ENCODE measurements at regions not wholly inside any gene's neighbourhood (a gene's known extent, or its start where the extent isn't known, plus 50 kb on each side); places are given as distances from the start of the nearest gene placed in this dataset.
A peak's percentile ranks its signal among the peaks of the same experiment; 100 is the strongest.
"Not testable (repeated sequence)": the region's sequence is repeated elsewhere in the genome, so short reads cannot be mapped to it uniquely, and the experiment has no call there.

- DNase-seq (ENCODE audit: low read depth in 2 of 2): no peak
These were observed 106.9 kb upstream of the ATL2 start for GRCh38 chr2:38483776-38484501.

DNA sequence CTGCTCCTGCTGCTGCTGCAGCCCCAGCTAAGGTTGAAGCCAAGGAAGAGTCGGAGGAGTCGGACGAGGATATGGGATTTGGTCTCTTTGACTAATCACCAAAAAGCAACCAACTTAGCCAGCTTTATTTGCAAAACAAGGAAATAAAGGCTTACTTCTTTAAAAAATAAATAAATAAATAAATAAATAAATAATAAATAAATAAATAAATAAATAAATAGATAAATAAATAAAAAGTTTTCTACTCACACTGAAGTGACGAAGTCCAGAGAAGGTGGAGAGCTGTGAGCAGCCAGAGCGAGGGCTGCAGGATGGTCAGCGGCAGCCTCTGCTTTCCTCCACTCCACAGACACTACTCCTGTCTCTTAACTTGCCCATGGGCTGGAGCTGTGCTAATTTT lies 105.6 kb upstream of the ATL2 start:
- not testable (repeated sequence) for DNase-seq (ENCODE audit: low read depth in 2 of 2)

DNA sequence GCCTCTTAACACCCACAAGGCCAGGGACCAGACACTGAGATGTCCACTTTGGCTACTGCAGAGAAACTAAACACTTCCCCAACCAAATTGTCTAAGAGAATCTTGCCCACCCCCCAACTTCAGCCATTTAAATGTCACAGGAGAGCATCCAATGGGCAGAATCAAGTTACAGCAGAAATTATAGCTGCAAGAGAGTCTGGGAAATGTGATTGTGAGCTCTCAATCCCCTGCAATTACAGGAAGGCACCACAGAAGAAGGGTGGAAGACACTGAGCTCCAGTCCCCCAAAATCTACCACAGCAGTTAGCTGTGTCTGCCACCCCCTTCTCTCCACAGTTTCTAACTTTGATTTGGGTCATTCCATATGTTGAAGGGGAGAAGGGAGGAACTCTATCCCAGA lies 103.5 kb upstream of the ATL2 start:
- DNase-seq (ENCODE audit: low read depth in 2 of 2): no peak

DNA sequence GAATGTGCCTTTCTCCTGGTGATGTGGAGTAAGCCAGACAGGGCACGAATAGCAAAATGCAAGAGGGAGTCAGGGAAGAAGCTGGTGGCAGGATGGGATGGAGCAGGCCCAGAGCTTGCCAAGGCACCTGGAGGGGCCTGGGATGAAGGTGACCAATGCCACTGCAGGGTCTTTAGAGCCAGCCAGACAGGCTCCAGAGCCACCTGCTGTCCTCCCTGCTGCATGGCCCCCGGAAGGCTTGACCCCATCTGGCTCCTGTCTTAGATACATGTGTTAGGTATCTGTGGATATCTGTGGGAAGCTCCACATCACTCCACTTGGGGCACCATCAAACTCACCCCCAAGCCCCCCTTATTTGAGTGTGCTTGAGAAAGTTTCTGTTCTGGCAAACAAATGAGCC lies 99.9 kb upstream of the ATL2 start:
- DNase-seq (ENCODE audit: low read depth in 2 of 2): no peak

- DNase-seq (ENCODE audit: low read depth in 2 of 2): no peak
These were observed 98.5 kb upstream of the ATL2 start for GRCh38 chr2:38475567-38475881.

GRCh38 chr2:38474715-38475566 lies 97.9 kb upstream of the ATL2 start:
- DNase-seq (ENCODE audit: low read depth in 2 of 2): peak in 1 of 2 donors; percentile 10

- DNase-seq (ENCODE audit: low read depth in 2 of 2): no peak
These were observed 97.0 kb upstream of the ATL2 start for GRCh38 chr2:38474021-38474456.

DNA sequence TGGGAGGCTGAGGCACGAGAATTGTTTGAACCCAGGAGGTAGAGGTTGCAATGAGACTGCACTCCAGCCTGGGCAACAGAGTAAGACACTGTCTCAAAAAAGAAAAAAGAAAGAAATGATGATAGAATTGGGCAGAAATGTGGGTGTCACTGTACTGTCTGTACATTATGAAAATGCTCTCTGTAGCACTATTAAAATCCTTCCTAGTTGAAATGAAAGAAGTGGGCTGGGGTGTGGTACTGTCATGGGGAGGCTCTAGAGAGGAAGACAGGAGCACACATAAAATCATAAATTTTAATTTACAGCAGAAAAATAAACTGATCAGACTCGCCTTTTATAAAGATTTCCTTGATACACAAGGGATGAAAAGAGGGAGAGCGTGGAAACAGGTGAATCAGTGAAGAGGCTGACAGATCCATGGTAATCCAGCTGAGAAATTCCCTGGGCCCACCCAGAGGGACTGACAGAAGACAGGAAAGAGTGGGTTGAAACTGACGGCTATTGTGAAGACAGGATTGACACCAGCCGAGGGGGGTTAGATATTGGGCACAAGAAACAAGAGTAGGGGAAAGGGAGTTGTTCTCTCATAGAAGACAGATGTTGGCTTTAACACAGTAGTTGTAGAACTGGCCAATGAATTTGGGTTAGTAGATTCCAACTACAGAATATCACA lies 96.4 kb upstream of the ATL2 start:
- DNase-seq (ENCODE audit: low read depth in 2 of 2): no peak

GRCh38 chr2:38470115-38470514 lies 93.0 kb upstream of the ATL2 start:
- DNase-seq (ENCODE audit: low read depth in 2 of 2): no peak

GRCh38 chr2:38467768-38468455 lies 90.8 kb upstream of the ATL2 start:
- DNase-seq (ENCODE audit: low read depth in 2 of 2): no peak

DNA sequence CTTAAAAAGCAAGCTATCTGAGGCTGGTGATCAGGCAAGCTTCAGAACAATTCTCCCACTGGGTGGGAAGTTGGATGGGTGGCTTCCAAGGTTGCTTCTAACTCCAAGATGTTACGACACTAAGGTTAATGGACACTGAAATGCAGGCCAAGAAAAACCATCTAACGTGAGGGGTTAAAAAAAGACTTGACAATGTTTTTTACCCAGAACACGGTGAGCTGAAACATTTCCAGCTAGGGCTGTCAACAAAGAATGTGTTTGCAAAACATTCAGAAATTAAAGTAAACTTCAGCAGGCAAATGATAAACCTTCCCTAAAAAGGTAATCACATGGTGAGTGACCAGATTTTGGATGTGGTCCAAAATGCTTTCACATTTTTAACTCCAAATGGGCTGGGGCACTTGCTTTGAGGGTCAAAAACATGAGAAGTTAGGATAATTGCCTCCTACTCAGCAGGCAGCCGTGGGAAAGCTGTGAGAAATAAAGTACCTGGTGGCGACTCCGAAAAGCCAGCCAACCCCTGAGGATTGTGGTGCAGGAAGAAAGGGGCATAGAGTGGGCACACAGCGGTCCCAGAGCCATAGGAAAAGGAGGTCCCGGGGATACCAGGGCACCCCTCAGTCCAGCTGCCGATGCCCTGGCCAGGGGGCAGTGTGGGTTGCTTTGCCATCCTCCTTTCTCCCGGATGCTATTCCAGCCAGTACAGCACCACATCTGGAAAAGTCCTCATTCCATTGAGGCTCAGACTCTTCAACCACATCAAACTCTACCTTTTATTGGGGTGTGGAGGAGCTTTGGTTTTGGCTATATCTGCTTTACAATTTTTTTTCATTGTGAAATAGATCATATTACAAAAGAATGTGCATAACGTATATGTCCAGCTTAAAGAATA lies 90.0 kb upstream of the ATL2 start:
- DNase-seq (ENCODE audit: low read depth in 2 of 2): no peak

- DNase-seq (ENCODE audit: low read depth in 2 of 2): no peak
These were observed 89.3 kb upstream of the ATL2 start for GRCh38 chr2:38466409-38466808.

DNA sequence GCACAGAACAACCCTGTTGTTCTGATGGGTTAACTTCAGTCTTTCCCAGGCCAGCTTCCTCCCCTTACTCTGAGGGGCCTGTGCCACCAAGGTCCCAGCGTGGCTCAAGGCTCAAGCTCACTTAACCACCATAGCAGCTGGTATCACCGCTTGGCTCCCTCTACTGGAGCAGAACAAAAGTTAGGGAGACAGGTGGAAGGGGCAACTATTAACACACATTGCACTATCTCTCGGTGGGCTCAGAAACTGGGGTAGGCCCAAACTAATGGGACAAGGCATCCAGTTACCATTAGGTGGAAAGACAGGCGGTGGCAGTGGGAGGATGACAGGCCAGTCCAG lies 88.7 kb upstream of the ATL2 start:
- no peak for DNase-seq (ENCODE audit: low read depth in 2 of 2)

DNA sequence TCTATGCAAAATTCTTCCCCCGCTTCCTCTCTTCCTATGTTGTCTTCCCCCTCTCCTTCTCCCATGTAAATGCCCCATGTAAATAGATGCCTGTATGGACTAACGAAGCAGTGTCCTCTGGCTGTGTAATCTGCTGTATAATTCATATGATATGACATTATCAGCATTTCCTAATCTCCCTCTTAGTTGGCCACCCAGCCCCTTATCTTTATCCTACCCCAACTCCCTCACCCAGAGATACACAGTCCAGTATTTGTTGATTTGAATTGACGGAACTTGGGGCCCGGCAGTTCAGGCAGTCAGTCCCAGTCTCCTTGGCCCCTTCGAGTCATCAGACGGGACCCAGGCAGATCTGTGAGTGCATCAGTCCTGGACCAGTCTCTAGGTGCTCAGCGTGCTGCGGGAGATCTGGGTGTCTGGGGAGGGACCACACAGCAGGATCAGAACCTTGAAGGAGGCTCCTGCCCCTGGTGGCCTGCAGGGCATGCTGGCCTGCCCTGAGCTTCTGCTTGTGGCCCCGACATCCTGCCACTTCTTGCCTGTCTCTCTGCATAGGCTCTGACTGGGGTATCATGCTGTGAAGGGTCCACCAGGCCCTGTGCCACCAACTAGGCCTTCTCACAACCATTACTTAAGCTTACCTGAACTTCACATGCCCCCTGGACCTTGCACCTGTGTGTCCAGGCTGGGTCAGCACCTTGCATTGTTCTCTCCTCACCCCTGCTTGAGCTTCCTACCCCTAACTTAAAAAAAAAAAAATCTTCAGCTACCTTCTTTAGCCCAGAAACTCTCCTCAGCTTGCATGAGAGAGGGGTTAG lies 88.1 kb upstream of the ATL2 start:
- no peak for DNase-seq (ENCODE audit: low read depth in 2 of 2)

DNA sequence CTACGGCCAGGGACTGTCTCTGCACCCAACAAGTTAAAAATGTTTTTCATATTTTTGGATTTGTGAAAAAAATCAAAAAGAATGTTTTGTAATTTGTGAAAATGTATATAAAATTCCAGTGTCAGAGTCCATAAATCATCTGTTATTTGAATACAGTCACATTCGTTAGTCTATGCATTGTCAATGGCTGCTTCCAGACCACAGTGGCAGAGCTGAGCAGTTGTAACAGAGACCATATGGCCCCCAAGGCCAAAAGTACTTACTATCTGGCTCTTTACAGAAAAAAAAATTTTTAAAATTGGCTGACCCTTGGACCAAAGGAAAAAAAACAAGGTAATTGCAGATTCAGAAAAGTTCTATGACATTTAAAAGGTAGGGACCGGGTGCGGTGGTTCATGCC lies 86.7 kb upstream of the ATL2 start:
- no peak for DNase-seq (ENCODE audit: low read depth in 2 of 2)

DNA sequence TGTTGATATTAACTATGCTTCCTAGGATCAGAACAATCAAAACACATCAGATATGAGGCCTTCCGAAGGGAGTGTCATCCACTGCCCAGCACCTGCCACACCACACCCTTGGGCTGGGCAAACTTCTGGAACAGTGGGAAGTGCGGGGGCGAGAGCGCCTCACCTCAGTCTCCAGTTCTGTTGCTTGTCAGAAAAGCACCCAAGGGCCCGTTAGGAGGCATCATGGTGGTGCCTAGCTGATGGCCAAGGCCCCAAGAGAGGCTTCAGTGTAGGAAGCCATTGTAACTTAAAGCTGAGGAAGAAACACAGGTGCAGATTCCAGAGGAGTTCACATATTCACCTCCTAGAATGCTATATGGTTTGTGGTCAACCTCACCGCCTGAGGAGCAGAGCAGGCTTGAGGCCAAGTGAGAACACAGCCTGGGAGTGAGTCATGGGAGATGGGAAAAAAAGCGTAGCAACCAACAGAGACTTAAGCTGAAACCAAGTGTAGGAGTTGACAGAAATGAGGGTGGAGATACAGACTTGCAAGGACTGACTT lies 85.1 kb upstream of the ATL2 start:
- DNase-seq (ENCODE audit: low read depth in 2 of 2): peak; percentile 43 to 67

DNA sequence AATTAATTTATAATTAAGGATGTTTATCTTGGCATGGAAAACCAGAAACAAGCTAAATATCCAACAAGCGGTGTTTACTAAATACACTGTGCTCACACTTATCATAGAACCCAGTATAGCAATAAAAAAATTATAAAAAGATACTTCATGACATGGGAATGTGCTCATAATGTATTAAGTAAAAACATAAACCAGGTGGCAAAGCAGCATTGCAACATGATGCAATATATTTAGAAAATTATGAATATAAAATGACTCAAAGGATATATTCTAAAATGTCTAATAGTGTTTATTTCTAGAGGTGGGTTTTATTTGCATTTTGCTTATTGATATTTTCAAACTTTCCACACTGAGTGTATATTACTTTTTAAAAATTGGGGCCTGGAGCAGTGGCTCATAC lies 84.4 kb upstream of the ATL2 start:
- DNase-seq (ENCODE audit: low read depth in 2 of 2): no peak

- DNase-seq (ENCODE audit: low read depth in 2 of 2): no peak
These were observed 83.2 kb upstream of the ATL2 start for GRCh38 chr2:38460313-38460712.

DNA sequence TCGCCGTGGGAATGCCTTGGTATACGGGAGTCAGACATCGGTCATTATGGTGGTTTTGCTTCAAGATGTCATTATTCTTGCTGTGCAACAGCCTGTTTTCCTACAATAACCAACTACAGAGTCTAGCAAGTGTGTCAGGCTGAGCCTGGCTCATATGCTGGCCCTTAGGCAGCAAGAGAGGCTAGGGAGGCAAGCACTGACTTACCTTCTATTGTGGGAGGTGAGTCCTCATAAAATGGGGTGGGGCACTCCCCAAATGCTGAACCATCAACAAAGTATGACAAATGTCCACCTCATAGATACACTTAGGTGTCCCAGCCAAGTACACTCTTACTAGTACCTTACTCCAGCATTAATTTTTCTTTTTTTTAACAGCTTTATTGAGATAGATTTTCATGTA lies 77.0 kb upstream of the ATL2 start:
- DNase-seq (ENCODE audit: low read depth in 2 of 2): no peak

GRCh38 chr2:38451778-38452177 lies 74.7 kb upstream of the ATL2 start:
- not testable (repeated sequence) for DNase-seq (ENCODE audit: low read depth in 2 of 2)

All from stimulated activated CD4-positive, alpha-beta T cell treated with anti-CD3 and anti-CD28 coated beads, Interleukin-15, amount 100 ng/mL, for 48 hours (primary cell).